PC-3 (cell line): ENCODE measurements at regions not wholly inside any gene's neighbourhood (a gene's known extent, or its start where the extent isn't known, plus 50 kb on each side); places are given as distances from the start of the nearest gene placed in this dataset.

Source experiments
- ATAC-seq: fragments of 200-7000 bp; cut with Tn5 transposase; 2 replicates; pipeline ENCODE4 v1.9.1; 2020; ENCODE audit warnings: mild to moderate bottlenecking, moderate library complexity
- BruUV-seq: library from RNA; stranded (reverse); fragments of 400-500 nt; replicated peaks from 2 replicates; lab custom pipeline; 2021; lab: Mats Ljungman, UMichigan
- CTCF ChIA-PET: fragments of 300-600 bp; sonication (Branson Sonifier 250); formaldehyde crosslinking; loops from one replicate; lab custom pipeline; 2022; ENCODE audit warnings: antibody characterized with exemption; lab: Charles Lee
- POLR2A ChIA-PET: fragments of 300-600 bp; sonication (Branson Sonifier 250); formaldehyde crosslinking; loops from one replicate; lab custom pipeline; 2022; ENCODE audit warnings: antibody characterized with exemption; ENCODE audit not compliant: unreplicated experiment; lab: Charles Lee
- DNase-seq: peaks from one replicate; pipeline ENCODE4 v3.0.0-alpha.2; 2015
- H2AFZ ChIP-seq: fragments of 300-600 bp; sonication (generic); 2 replicates; pipeline ENCODE4 v1.6.0; 2016; ENCODE audit warnings: antibody characterized with exemption, low read length
- H3F3A ChIP-seq: fragments of 300-600 bp; sonication (generic); one replicate; pipeline ENCODE4 v1.6.0; 2017; ENCODE audit warnings: antibody characterized with exemption, low read length, control low read depth, mild to moderate bottlenecking; ENCODE audit not compliant: unreplicated experiment
- H3K27ac ChIP-seq: fragments of 300-600 bp; sonication (generic); 2 replicates; pipeline ENCODE4 v1.5.1; 2016; ENCODE audit warnings: mild to moderate bottlenecking, low read length
- H3K27me3 ChIP-seq: fragments of 300-600 bp; sonication (generic); 2 replicates; pipeline ENCODE4 v1.6.1; 2016; ENCODE audit warnings: low read length, mixed read lengths
- H3K36me3 ChIP-seq: fragments of 300-600 bp; sonication (generic); 2 replicates; pipeline ENCODE4 v1.6.1; 2016; ENCODE audit warnings: low read depth, mixed run types, low read length, mixed read lengths
- H3K4me1 ChIP-seq: fragments of 300-600 bp; sonication (generic); 2 replicates; pipeline ENCODE4 v1.5.1; 2016; ENCODE audit warnings: low read length; ENCODE audit not compliant: insufficient read depth
- H3K4me2 ChIP-seq: fragments of 300-600 bp; sonication (generic); 2 replicates; pipeline ENCODE4 v1.6.0; 2016; ENCODE audit warnings: low read length
- H3K4me3 ChIP-seq: fragments of 300-600 bp; sonication (generic); 2 replicates; pipeline ENCODE4 v1.5.1; 2016; ENCODE audit warnings: mild to moderate bottlenecking, low read length, mixed read lengths
- H3K79me2 ChIP-seq: fragments of 300-600 bp; sonication (generic); 2 replicates; pipeline ENCODE4 v1.6.1; 2017; ENCODE audit warnings: low read length, mixed read lengths
- H3K9ac ChIP-seq: fragments of 300-600 bp; sonication (generic); 2 replicates; pipeline ENCODE4 v1.6.0; 2016; ENCODE audit warnings: mild to moderate bottlenecking, low read length
- H3K9me2 ChIP-seq: fragments of 300-600 bp; sonication (generic); replicated peaks from 2 replicates; pipeline ENCODE4 v1.6.1; 2016; ENCODE audit warnings: mixed run types, low read length, mixed read lengths
- H3K9me3 ChIP-seq: fragments of 300-600 bp; sonication (generic); 2 replicates; pipeline ENCODE4 v1.6.1; 2016; ENCODE audit warnings: low read length, mixed read lengths
- H4K20me1 ChIP-seq: fragments of 300-600 bp; sonication (generic); 2 replicates; pipeline ENCODE4 v1.6.1; 2016; ENCODE audit warnings: low read length, mixed read lengths
- CTCF ChIP-seq: fragments of 300-600 bp; sonication (generic); conservative IDR thresholded peaks from 2 replicates; pipeline ENCODE4 v1.5.1; 2017; ENCODE audit warnings: antibody characterized with exemption, low read depth, mild to moderate bottlenecking, low read length
- EZH2 ChIP-seq: fragments of 300-600 bp; sonication (generic); IDR thresholded peaks from one replicate; pipeline ENCODE4 v1.6.1; 2017; ENCODE audit warnings: antibody characterized with exemption, mild to moderate bottlenecking, low read length; ENCODE audit not compliant: unreplicated experiment
- EZH2phosphoT487 ChIP-seq: fragments of 300-600 bp; sonication (generic); IDR thresholded peaks from 2 replicates; pipeline ENCODE4 v1.6.1; 2018; ENCODE audit warnings: mild to moderate bottlenecking, antibody characterized with exemption, low read length, borderline replicate concordance
- intact Hi-C: fragments of 100-400 bp; cut with micrococcal nuclease; formaldehyde crosslinking; loops from 2 replicates; pipeline ENCODE4 v1.9.0; 2023

GRCh38 chr13:43961909-43962308, 82.2 kb downstream of the LACC1 start:
- Histone ChIP-seq H3K79me2 (no peaks in the 10 kb centered on the region), H3K27me3 (no peaks in the 10 kb centered on the region), H4K20me1 (no peaks in the 10 kb centered on the region), H3K9me2 (no peaks in the 10 kb centered on the region), H3F3A (no peaks in the 10 kb centered on the region), H2AFZ (no peak overlapping the region), H3K9me3 (no peaks in the 10 kb centered on the region), H3K4me3 (no peak overlapping the region), H3K36me3 (no peaks in the 10 kb centered on the region), H3K27ac (no peak overlapping the region), H3K9ac (no peak overlapping the region), H3K4me1 (no peaks in the 10 kb centered on the region), H3K4me2 (no peak overlapping the region)
- ATAC-seq (no peak), DNase-seq (no peak)
- intact Hi-C loops: no loop called here
- ChIA-PET CTCF (no interaction called here), POLR2A (no interaction called here)
- BruUV-seq: no TSS peak
- TF ChIP-seq EZH2: no peak
- TF ChIP-seq CTCF: no peak
- TF ChIP-seq EZH2phosphoT487: no peak

- CTCF ChIA-PET: no interaction called here
- H3K4me3 ChIP-seq: no peak overlapping the region
- no peaks in the 10 kb centered on the region for H3F3A ChIP-seq
- no peaks in the 10 kb centered on the region for H3K4me1 ChIP-seq
- H4K20me1 ChIP-seq: no peaks in the 10 kb centered on the region
- no peaks in the 10 kb centered on the region for H3K36me3 ChIP-seq
- POLR2A ChIA-PET: no interaction called here
- DNase-seq (peak; percentile 14), ATAC-seq (peak; percentile 45; the same call in 1 of the 2 replicates)
- H3K27me3 ChIP-seq: no peaks in the 10 kb centered on the region
- no peak overlapping the region for H3K4me2 ChIP-seq
- TF ChIP-seq CTCF (peak; percentile 27; the same call in 1 of the 2 replicates), EZH2phosphoT487 (no peak)
- H3K9ac ChIP-seq: no peak overlapping the region
- H3K9me3 ChIP-seq: no peaks in the 10 kb centered on the region
- no peak overlapping the region for H2AFZ ChIP-seq
- intact Hi-C loops: no loop called here
- H3K27ac ChIP-seq: no peak overlapping the region
- no peaks in the 10 kb centered on the region for H3K79me2 ChIP-seq
- H3K9me2 ChIP-seq: no peaks in the 10 kb centered on the region
- no TSS peak for BruUV-seq
These were observed 84.0 kb downstream of the LACC1 start for GRCh38 chr13:43963726-43964125.

GRCh38 chr13:43964698-43965458, 85.2 kb downstream of the LACC1 start:
- Histone ChIP-seq H3K4me1 (no peaks in the 10 kb centered on the region), H3K9me3 (no peaks in the 10 kb centered on the region), H3K4me3 (no peak overlapping the region), H3K9ac (no peak overlapping the region), H3F3A (no peaks in the 10 kb centered on the region), H3K79me2 (no peaks in the 10 kb centered on the region), H3K36me3 (no peaks in the 10 kb centered on the region), H3K27me3 (no peaks in the 10 kb centered on the region), H3K27ac (no peak overlapping the region), H3K9me2 (no peaks in the 10 kb centered on the region), H3K4me2 (no peak overlapping the region), H4K20me1 (no peaks in the 10 kb centered on the region), H2AFZ (no peak overlapping the region)
- BruUV-seq: no TSS peak
- ATAC-seq (no peak), DNase-seq (no peak)
- POLR2A ChIA-PET: no interaction called here
- intact Hi-C loops: no loop called here
- TF ChIP-seq CTCF (no peak), EZH2 (no peak), EZH2phosphoT487 (no peak)
- CTCF ChIA-PET: no interaction called here
